OCI-LY7 (cell line): ENCODE measurements at regions not wholly inside any gene's neighbourhood (a gene's known extent, or its start where the extent isn't known, plus 50 kb on each side); places are given as distances from the start of the nearest gene placed in this dataset.

Experiments
- BruUV-seq: library from RNA; stranded (reverse); fragments of 400-500 nt; replicated peaks from 2 replicates; lab custom pipeline; 2021; lab: Mats Ljungman, UMichigan
- CTCF ChIA-PET: fragments of 300-600 bp; sonication (Branson Sonifier 250); formaldehyde crosslinking; loops from one replicate; lab custom pipeline; 2022; ENCODE audit warnings: antibody characterized with exemption; ENCODE audit not compliant: unreplicated experiment; lab: Charles Lee
- POLR2A ChIA-PET: fragments of 300-600 bp; sonication (Branson Sonifier 250); formaldehyde crosslinking; loops from one replicate; lab custom pipeline; 2022; ENCODE audit warnings: antibody characterized with exemption; lab: Charles Lee
- DNase-seq: peaks from one replicate; pipeline ENCODE4 v3.0.0-alpha.2; 2015; ENCODE audit warnings: low spot score
- H2AFZ ChIP-seq: fragments of 200-600 bp; sonication (generic), shearing (Covaris generic); 2 replicates; pipeline ENCODE4 v1.6.1; 2014; ENCODE audit warnings: mild to moderate bottlenecking, antibody characterized with exemption, low read length, moderate library complexity
- H3K27ac ChIP-seq: fragments of 200-600 bp; sonication (generic); 2 replicates; pipeline ENCODE4 v1.5.1; 2014; ENCODE audit warnings: mixed run types, low read depth, mild to moderate bottlenecking, moderate library complexity, low read length, inconsistent platforms; ENCODE audit not compliant: poor library complexity, severe bottlenecking
- H3K36me3 ChIP-seq: fragments of 200-600 bp; sonication (generic); 2 replicates; pipeline ENCODE4 v1.6.1; 2014; ENCODE audit warnings: mild to moderate bottlenecking, antibody characterized with exemption, low read length, moderate library complexity, mixed read lengths; ENCODE audit not compliant: insufficient read depth
- H3K4me1 ChIP-seq: fragments of 200-600 bp; sonication (generic); 2 replicates; pipeline ENCODE4 v1.5.1; 2014; ENCODE audit warnings: mild to moderate bottlenecking, low read length; ENCODE audit not compliant: insufficient read depth, poor library complexity, severe bottlenecking
- H3K4me2 ChIP-seq: fragments of 200-600 bp; sonication (generic); 2 replicates; pipeline ENCODE4 v1.6.1; 2014; ENCODE audit warnings: mild to moderate bottlenecking, low read length
- H3K4me3 ChIP-seq: fragments of 200-600 bp; sonication (generic); 2 replicates; pipeline ENCODE4 v1.5.1; 2014; ENCODE audit warnings: mild to moderate bottlenecking, low read depth, low read length; ENCODE audit not compliant: poor library complexity, severe bottlenecking
- H3K79me2 ChIP-seq: fragments of 200-600 bp; sonication (generic); 2 replicates; pipeline ENCODE4 v1.6.1; 2016; ENCODE audit warnings: low read depth, mild to moderate bottlenecking, low read length, moderate library complexity, mixed read lengths; ENCODE audit not compliant: insufficient read depth
- H3K9me2 ChIP-seq: fragments of 200-600 bp; sonication (generic); 2 replicates; pipeline ENCODE4 v1.6.1; 2016; ENCODE audit warnings: mild to moderate bottlenecking, low read length, mixed read lengths; ENCODE audit not compliant: insufficient read depth
- H3K9me3 ChIP-seq: fragments of 200-600 bp; sonication (generic); 2 replicates; pipeline ENCODE4 v1.6.1; 2014; ENCODE audit warnings: mild to moderate bottlenecking, mixed run types, low read length, mixed read lengths
- H4K20me1 ChIP-seq: fragments of 200-600 bp; sonication (generic); 2 replicates; pipeline ENCODE4 v1.6.1; 2014; ENCODE audit warnings: mild to moderate bottlenecking, antibody characterized with exemption, low read length, moderate library complexity, mixed read lengths; ENCODE audit not compliant: insufficient read depth
- CTCF ChIP-seq: fragments of 200-600 bp; sonication (generic); conservative IDR thresholded peaks from 2 replicates; pipeline ENCODE4 v1.5.1; 2014; ENCODE audit warnings: mild to moderate bottlenecking, antibody characterized with exemption, low read length, moderate library complexity, mixed read lengths
- EZH2phosphoT487 ChIP-seq: fragments of 200-600 bp; sonication (generic); IDR thresholded peaks from 2 replicates; pipeline ENCODE4 v1.6.1; 2018; ENCODE audit warnings: low read depth, borderline replicate concordance, mild to moderate bottlenecking, mixed run types, antibody characterized with exemption, low read length, moderate library complexity, mixed read lengths
- intact Hi-C: fragments of 100-400 bp; cut with micrococcal nuclease; formaldehyde crosslinking; loops from one replicate; pipeline ENCODE4 v1.10.0; 2022; ENCODE audit not compliant: unreplicated experiment

GRCh38 chr10:44765299-44765698 lies 145.8 kb upstream of the TMEM72 start:
- no peaks in the 10 kb centered on the region for H4K20me1 ChIP-seq
- H3K4me3 ChIP-seq: no peak overlapping the region
- no TSS peak for BruUV-seq
- no peak overlapping the region for H2AFZ ChIP-seq
- TF ChIP-seq CTCF (no peak), EZH2phosphoT487 (no peak)
- H3K4me2 ChIP-seq: no peak overlapping the region
- H3K27ac ChIP-seq: no peak overlapping the region
- POLR2A ChIA-PET: no interaction called here
- DNase-seq: no peak
- H3K9me2 ChIP-seq: no peaks in the 10 kb centered on the region
- no peaks in the 10 kb centered on the region for H3K36me3 ChIP-seq
- CTCF ChIA-PET: no interaction called here
- H3K4me1 ChIP-seq: no peaks in the 10 kb centered on the region
- intact Hi-C loops: no loop called here
- H3K79me2 ChIP-seq: no peaks in the 10 kb centered on the region
- no peaks in the 10 kb centered on the region for H3K9me3 ChIP-seq

- intact Hi-C loops: no loop called here
- Histone ChIP-seq H3K4me3 (no peak overlapping the region), H4K20me1 (no peaks in the 10 kb centered on the region), H2AFZ (no peak overlapping the region), H3K27ac (no peak overlapping the region), H3K79me2 (no peaks in the 10 kb centered on the region), H3K4me1 (no peaks in the 10 kb centered on the region), H3K9me2 (no peaks in the 10 kb centered on the region), H3K4me2 (no peak overlapping the region), H3K36me3 (no peaks in the 10 kb centered on the region), H3K9me3 (no peaks in the 10 kb centered on the region)
- DNase-seq: no peak
- ChIA-PET POLR2A (no interaction called here), CTCF (no interaction called here)
- no TSS peak for BruUV-seq
- TF ChIP-seq CTCF: no peak
- no peak for TF ChIP-seq EZH2phosphoT487
These were observed 144.5 kb upstream of the TMEM72 start for GRCh38 chr10:44766631-44767030.

- H3K4me3 ChIP-seq: no peak overlapping the region
- no peaks in the 10 kb centered on the region for H3K9me2 ChIP-seq
- no peak overlapping the region for H3K4me2 ChIP-seq
- no peak for TF ChIP-seq CTCF
- TF ChIP-seq EZH2phosphoT487: no peak
- no peaks in the 10 kb centered on the region for H4K20me1 ChIP-seq
- POLR2A ChIA-PET: no interaction called here
- no peak overlapping the region for H2AFZ ChIP-seq
- no peaks in the 10 kb centered on the region for H3K79me2 ChIP-seq
- no peak overlapping the region for H3K27ac ChIP-seq
- CTCF ChIA-PET: no interaction called here
- no peaks in the 10 kb centered on the region for H3K9me3 ChIP-seq
- no peak for DNase-seq
- no peaks in the 10 kb centered on the region for H3K36me3 ChIP-seq
- H3K4me1 ChIP-seq: no peaks in the 10 kb centered on the region
- BruUV-seq: no TSS peak
- intact Hi-C loops: no loop called here
These were observed 141.7 kb upstream of the TMEM72 start for GRCh38 chr10:44769450-44769849.
